H1 (cell line): ENCODE measurements at regions not wholly inside any gene's neighbourhood (a gene's known extent, or its start where the extent isn't known, plus 50 kb on each side); places are given as distances from the start of the nearest gene placed in this dataset.

Experiments used
- CTCF ChIA-PET: fragments of 300-600 bp; sonication (Branson Sonifier 250); formaldehyde crosslinking; loops from one replicate; lab custom pipeline; 2021; ENCODE audit not compliant: partially characterized antibody; lab: Charles Lee
- POLR2A ChIA-PET: fragments of 300-600 bp; sonication (Branson Sonifier 250); formaldehyde crosslinking; loops from one replicate; lab custom pipeline; 2021; ENCODE audit warnings: inconsistent platforms; ENCODE audit not compliant: partially characterized antibody; lab: Charles Lee
- DNase-seq, 2 experiments: peaks; one replicate each; pipeline versions ENCODE4 v3.0.0 to v3.0.0-alpha.2; 2010 to 2022; ENCODE audit warnings: low spot score in 2 of 2, low read depth in 1 of 2, mixed read lengths in 1 of 2
- FAIRE-seq: peaks from 2 replicates; lab custom pipeline; 2011; peaks lifted over from hg19 to GRCh38; lab: Jason Lieb, UNC
- H2AFZ ChIP-seq: 2 replicates; pipeline ENCODE4 v1.8.1; 2012; ENCODE audit warnings: low read length, inconsistent platforms
- H2AK5ac ChIP-seq: 2 replicates; pipeline ENCODE4 v1.6.1; 2013; ENCODE audit warnings: low read depth, low read length
- H2BK120ac ChIP-seq: replicated peaks from 2 replicates; pipeline ENCODE3; 2013; ENCODE audit warnings: low read depth, low read length, inconsistent platforms
- H2BK12ac ChIP-seq: 2 replicates; pipeline ENCODE4 v1.6.1; 2013; ENCODE audit warnings: low read depth, low read length
- H2BK15ac ChIP-seq: 2 replicates; pipeline ENCODE4 v1.6.1; 2013; ENCODE audit warnings: low read length
- H2BK20ac ChIP-seq: 2 replicates; pipeline ENCODE4 v1.6.1; 2013; ENCODE audit warnings: low read length
- H2BK5ac ChIP-seq: 2 replicates; pipeline ENCODE4 v1.6.1; 2013; ENCODE audit warnings: low read depth, low read length
- H3K14ac ChIP-seq: 2 replicates; pipeline ENCODE4 v1.6.1; 2013; ENCODE audit warnings: inconsistent platforms; ENCODE audit not compliant: insufficient read length
- H3K18ac ChIP-seq: 2 replicates; pipeline ENCODE4 v1.6.1; 2013; ENCODE audit warnings: low read length; ENCODE audit errors: extremely low read depth
- H3K23ac ChIP-seq: 2 replicates; pipeline ENCODE4 v1.6.1; 2013; ENCODE audit warnings: inconsistent platforms; ENCODE audit not compliant: insufficient read length
- H3K23me2 ChIP-seq: 2 replicates; pipeline ENCODE4 v1.6.1; 2013; ENCODE audit warnings: low read depth, low read length
- H3K27ac ChIP-seq: 2 replicates; pipeline ENCODE4 v1.6.1; 2011; ENCODE audit warnings: low read depth, low read length, inconsistent platforms
- H3K27me3 ChIP-seq, 4 experiments: replicated peaks in 1 of 4; 1 replicate in 1 of 4; 2 replicates in 3 of 4; pipeline versions ENCODE4 v1.6.1 to v1.8.1; 2011 to 2013; ENCODE audit warnings: low read length in 3 of 4, mild to moderate bottlenecking in 3 of 4, inconsistent platforms in 2 of 4, mixed read lengths in 2 of 4, moderate library complexity in 1 of 4; ENCODE audit not compliant: control insufficient read depth in 3 of 4, insufficient read depth in 3 of 4; ENCODE audit errors: extremely low read depth in 1 of 4
- H3K36me3 ChIP-seq, 4 experiments: 2 replicates each; pipeline versions ENCODE4 v1.6.1 to v1.8.1; 2011 to 2013; ENCODE audit warnings: mild to moderate bottlenecking in 4 of 4, low read length in 3 of 4, moderate library complexity in 2 of 4, control low read depth in 1 of 4, inconsistent platforms in 1 of 4; ENCODE audit not compliant: insufficient read depth in 4 of 4, control insufficient read depth in 2 of 4
- H3K4ac ChIP-seq: replicated peaks from 2 replicates; pipeline ENCODE3; 2013; ENCODE audit warnings: low read length, low read depth, mixed read lengths, inconsistent platforms; ENCODE audit not compliant: insufficient read length
- H3K4me1 ChIP-seq, 4 experiments: replicated peaks in 1 of 4; 1 replicate in 1 of 4; 2 replicates in 3 of 4; pipeline versions ENCODE4 v1.6.1 to v1.8.1; 2011 to 2013; ENCODE audit warnings: low read length in 3 of 4, inconsistent platforms in 2 of 4, mixed read lengths in 1 of 4; ENCODE audit not compliant: insufficient read depth in 4 of 4, control insufficient read depth in 3 of 4
- H3K4me2 ChIP-seq, 2 experiments: 2 replicates each; pipeline versions ENCODE4 v1.6.1 to v1.8.1; 2011 to 2013; ENCODE audit warnings: low read depth in 2 of 2, low read length in 2 of 2, control low read depth in 1 of 2, inconsistent platforms in 1 of 2, mild to moderate bottlenecking in 1 of 2; ENCODE audit not compliant: insufficient read depth in 1 of 2
- H3K4me3 ChIP-seq, 4 experiments: fragments of 200-600, 300-600 bp in 1 of 4; sonication (generic), shearing (Covaris generic), sonication (Bioruptor Twin) in 1 of 4; 2 replicates each; pipeline versions ENCODE4 v1.5.1 to v1.8.1; 2011 to 2016; ENCODE audit warnings: low read length in 4 of 4, low read depth in 3 of 4, control low read depth in 2 of 4, inconsistent platforms in 2 of 4, mild to moderate bottlenecking in 2 of 4, mixed read lengths in 1 of 4, moderate library complexity in 1 of 4; ENCODE audit not compliant: insufficient read depth in 2 of 4; ENCODE audit errors: extremely low read depth in 1 of 4
- H3K56ac ChIP-seq: replicated peaks from 2 replicates; pipeline ENCODE3; 2013; ENCODE audit warnings: low read depth, mild to moderate bottlenecking, mixed read lengths, low read length, inconsistent platforms; ENCODE audit not compliant: insufficient read length
- H3K79me1 ChIP-seq: 2 replicates; pipeline ENCODE4 v1.6.1; 2013; ENCODE audit warnings: low read depth, low read length, control low read depth
- H3K79me2 ChIP-seq, 2 experiments: 2 replicates each; pipeline versions ENCODE4 v1.6.1 to v1.8.1; 2012 to 2013; ENCODE audit warnings: low read length in 2 of 2, mild to moderate bottlenecking in 2 of 2, inconsistent platforms in 1 of 2; ENCODE audit not compliant: insufficient read depth in 2 of 2, control insufficient read depth in 1 of 2
- H3K9ac ChIP-seq, 4 experiments: replicated peaks in 1 of 4; 1 replicate in 1 of 4; 2 replicates in 3 of 4; pipeline versions ENCODE4 v1.6.1 to v1.8.1; 2011 to 2013; ENCODE audit warnings: low read depth in 3 of 4, low read length in 3 of 4, control low read depth in 2 of 4, mild to moderate bottlenecking in 2 of 4, moderate library complexity in 2 of 4, inconsistent platforms in 1 of 4; ENCODE audit errors: extremely low read depth in 1 of 4
- H3K9me3 ChIP-seq, 2 experiments: 2 replicates each; pipeline versions ENCODE4 v1.6.1 to v1.8.1; 2012 to 2013; ENCODE audit warnings: mild to moderate bottlenecking in 2 of 2, moderate library complexity in 2 of 2, control low read depth in 1 of 2, inconsistent platforms in 1 of 2, low read depth in 1 of 2, low read length in 1 of 2, mixed read lengths in 1 of 2; ENCODE audit not compliant: insufficient read depth in 2 of 2
- H4K20me1 ChIP-seq, 2 experiments: replicated peaks in 1 of 2; 2 replicates each; pipeline versions ENCODE3 to v1.8.1; 2011 to 2013; ENCODE audit warnings: inconsistent platforms in 2 of 2, low read length in 2 of 2, mild to moderate bottlenecking in 1 of 2; ENCODE audit not compliant: insufficient read depth in 2 of 2, control insufficient read depth in 1 of 2
- H4K5ac ChIP-seq: 2 replicates; pipeline ENCODE4 v1.6.1; 2013; ENCODE audit warnings: low read length, low read depth, mixed read lengths, inconsistent platforms; ENCODE audit not compliant: insufficient read length
- H4K8ac ChIP-seq: 2 replicates; pipeline ENCODE4 v1.8.0; 2013; ENCODE audit warnings: mild to moderate bottlenecking, moderate library complexity, low read length, inconsistent platforms; ENCODE audit not compliant: insufficient read depth; ENCODE audit errors: extremely low read depth
- H4K91ac ChIP-seq: replicated peaks from 2 replicates; pipeline ENCODE3; 2013; ENCODE audit warnings: low read length, mixed read lengths, inconsistent platforms; ENCODE audit not compliant: insufficient read length
- CBX5 ChIP-seq: fragments of 300-800, 300-1000 bp; sonication (generic); IDR thresholded peaks from 2 replicates; pipeline ENCODE4 v1.7.1; 2016; ENCODE audit warnings: antibody characterized with exemption, low read length, low read depth
- CREB1 ChIP-seq: IDR thresholded peaks from 2 replicates; pipeline ENCODE4 v1.6.1; 2012; ENCODE audit warnings: inconsistent platforms
- SP4 ChIP-seq: IDR thresholded peaks from 2 replicates; pipeline ENCODE4 v1.6.1; 2012; ENCODE audit warnings: low read length, inconsistent platforms
- TBP ChIP-seq: IDR thresholded peaks from 2 replicates; pipeline ENCODE4 v1.6.1; 2011; ENCODE audit warnings: low read depth, low read length, improper control_type of control experiment
- WGBS, 2 experiments: shearing (Covaris generic) in 1 of 2; methylation state at CpG; one replicate each; pipeline versions ENCODE4 v1.1.6 to v1.1.7; 2013 to 2015; ENCODE audit warnings: low lambda C conversion rate in 2 of 2, mixed read lengths in 2 of 2, inconsistent platforms in 1 of 2, low coverage in 1 of 2, missing lambda C conversion rate in 1 of 2; ENCODE audit not compliant: insufficient replicate concordance in 2 of 2, insufficient coverage in 1 of 2, insufficient read length in 1 of 2; ENCODE audit errors: extremely low coverage in 1 of 2, missing lambda C conversion rate in 1 of 2; 5-methylcytosine and 5-hydroxymethylcytosine counted together

GRCh38 chrX:5341902-5342301 is 886.8 kb downstream of the NLGN4X start:
- Histone ChIP-seq H3K4me3 (no peak overlapping the region), H3K56ac (no peak overlapping the region), H3K18ac (no peak overlapping the region), H3K36me3 (no peaks in the 10 kb centered on the region), H3K4me2 (no peak overlapping the region), H4K20me1 (no peaks in the 10 kb centered on the region), H2BK15ac (no peak overlapping the region), H3K23ac (no peak overlapping the region), H2AK5ac (no peak overlapping the region), H2BK5ac (no peak overlapping the region), H2AFZ (no peak overlapping the region), H2BK20ac (no peak overlapping the region), H3K27me3 (no peaks in the 10 kb centered on the region), H3K79me2 (no peaks in the 10 kb centered on the region), H2BK12ac (no peak overlapping the region), H3K27ac (no peak overlapping the region), H3K79me1 (no peaks in the 10 kb centered on the region), H3K9ac (no peak overlapping the region), H4K91ac (no peak overlapping the region), H3K23me2 (no peaks in the 10 kb centered on the region), H4K8ac (no peak overlapping the region), H3K4me1 (no peaks in the 10 kb centered on the region), H2BK120ac (no peak overlapping the region), H4K5ac (no peak overlapping the region), H3K14ac (no peak overlapping the region), H3K4ac (no peak overlapping the region), H3K9me3 (no peaks in the 10 kb centered on the region)
- DNase-seq (no peak), FAIRE-seq (peak; percentile 66)
- ChIA-PET POLR2A (no interaction called here), CTCF (interaction anchor here (0.6 kb wide), 1 partner anchor 443 kb away, joined by 3 read pairs; no protein-coding TSS in a partner anchor)
- WGBS, 2 experiments = 94% methylated on average over 5 of the region's 5 CpGs; no CpG with 5 or more reads in 1 of the 2 experiments
- TF ChIP-seq SP4 (no peak), TBP (no peak), CBX5 (no peak), CREB1 (no peak)
